GM15510 (cell line): ENCODE measurements at regions not wholly inside any gene's neighbourhood (a gene's known extent, or its start where the extent isn't known, plus 50 kb on each side); places are given as distances from the start of the nearest gene placed in this dataset.

Experiments used
- POLR2A ChIP-seq: IDR thresholded peaks from 3 replicates; pipeline ENCODE4 v1.6.1; 2011; ENCODE audit warnings: borderline replicate concordance; ENCODE audit not compliant: insufficient read length; ENCODE audit errors: extremely low read depth

- no peak for TF ChIP-seq POLR2A
Measured at GRCh38 chr3:72496051-72496670, 352.1 kb downstream of the SHQ1 start.

GRCh38 chr3:72494626-72495025 is 353.6 kb downstream of the SHQ1 start:
- TF ChIP-seq POLR2A, result no peak

- TF ChIP-seq POLR2A, result no peak
Measured at GRCh38 chr3:72494130-72494529, 354.1 kb downstream of the SHQ1 start.

- no peak for TF ChIP-seq POLR2A
Measured at GRCh38 chr3:72492240-72492639, 356.0 kb downstream of the SHQ1 start.

GRCh38 chr3:72490688-72491435 is 357.4 kb downstream of the SHQ1 start:
- TF ChIP-seq POLR2A, result no peak

GRCh38 chr3:72489901-72490300 is 358.3 kb downstream of the SHQ1 start:
- no peak for TF ChIP-seq POLR2A

GRCh38 chr3:72488738-72489035 is 359.6 kb downstream of the SHQ1 start:
- no peak for TF ChIP-seq POLR2A

GRCh38 chr3:72487946-72488737 is 360.1 kb downstream of the SHQ1 start:
- no peak for TF ChIP-seq POLR2A

GRCh38 chr3:72487078-72487765 is 361.0 kb downstream of the SHQ1 start:
- no peak for TF ChIP-seq POLR2A

- TF ChIP-seq POLR2A, result no peak
Measured at GRCh38 chr3:72485641-72486040, 362.6 kb downstream of the SHQ1 start.

GRCh38 chr3:72483554-72484104 is 364.6 kb downstream of the SHQ1 start:
- TF ChIP-seq POLR2A, result no peak

GRCh38 chr3:72482589-72483321 is 365.5 kb downstream of the SHQ1 start:
- no peak for TF ChIP-seq POLR2A

- no peak for TF ChIP-seq POLR2A
Measured at GRCh38 chr3:72481542-72481941, 366.7 kb downstream of the SHQ1 start.

- no peak for TF ChIP-seq POLR2A
Measured at GRCh38 chr3:72480366-72480765, 367.9 kb downstream of the SHQ1 start.
